Prostate gland (tissue), 2 donors: ENCODE measurements at regions not wholly inside any gene's neighbourhood (a gene's known extent, or its start where the extent isn't known, plus 50 kb on each side); places are given as distances from the start of the nearest gene placed in this dataset.

Experiments used
- CTCF ChIP-seq, 4 experiments: fragments of 200-600 bp in 2 of 4; fragments of 450-650 bp in 2 of 4; sonication (generic) in 2 of 4; IDR thresholded peaks; 1 replicate in 3 of 4; 2 replicates in 1 of 4; pipeline ENCODE4 v1.5.1; 2016 to 2019; ENCODE audit warnings: antibody characterized with exemption in 4 of 4, mild to moderate bottlenecking in 2 of 4, moderate library complexity in 2 of 4
- POLR2A ChIP-seq: fragments of 450-650 bp; IDR thresholded peaks from one replicate; pipeline ENCODE4 v1.6.1; 2016; ENCODE audit warnings: antibody characterized with exemption, mild to moderate bottlenecking
- POLR2AphosphoS5 ChIP-seq: sonication (generic); formaldehyde crosslinking; IDR thresholded peaks from one replicate; pipeline ENCODE4 v1.6.1; 2017; ENCODE audit warnings: antibody characterized with exemption

- TF ChIP-seq CTCF (IDR thresholded peaks at IDR 0.05) (no peak), POLR2A (no peak), POLR2AphosphoS5 (no peak)
Observed at GRCh38 chr2:121919803-121920202, 164.4 kb downstream of the TSN start.
